Testis (tissue), 2 donors: ENCODE measurements at regions not wholly inside any gene's neighbourhood (a gene's known extent, or its start where the extent isn't known, plus 50 kb on each side); places are given as distances from the start of the nearest gene placed in this dataset.

Experiments used
- DNase-seq: peaks from one replicate; pipeline ENCODE4 v3.0.0-alpha.2; 2019
- H3K27ac ChIP-seq, 2 donors: fragments of 200-600 bp; sonication (generic); one replicate each; pipeline ENCODE4 v1.5.1; 2019
- H3K27me3 ChIP-seq: fragments of 200-600 bp; sonication (generic); one replicate; pipeline ENCODE4 v1.5.1; 2019
- H3K36me3 ChIP-seq: fragments of 200-600 bp; sonication (generic); one replicate; pipeline ENCODE4 v1.5.1; 2017; ENCODE audit warnings: low read depth; ENCODE audit errors: missing control alignments
- H3K4me1 ChIP-seq: fragments of 200-600 bp; sonication (generic); one replicate; pipeline ENCODE4 v1.5.1; 2019
- H3K4me3 ChIP-seq, 2 donors: fragments of 200-600 bp; sonication (generic); one replicate each; pipeline ENCODE4 v1.5.1; 2017 to 2019
- H3K9me3 ChIP-seq: fragments of 200-600 bp; sonication (generic); one replicate; pipeline ENCODE4 v1.5.1; 2017
- CTCF ChIP-seq, 3 experiments: fragments of 450-650 bp in 2 of 3; fragments of 200-600 bp in 1 of 3; sonication (generic) in 1 of 3; IDR thresholded peaks; one replicate each; pipeline ENCODE4 v1.5.1; 2016 to 2019; ENCODE audit warnings: antibody characterized with exemption in 3 of 3, mild to moderate bottlenecking in 2 of 3, moderate library complexity in 1 of 3
- POLR2A ChIP-seq: fragments of 450-650 bp; IDR thresholded peaks from one replicate; pipeline ENCODE4 v1.6.1; 2017; ENCODE audit warnings: antibody characterized with exemption, mild to moderate bottlenecking, moderate library complexity
- WGBS, 2 donors: methylation state at CpG; one replicate each; pipeline ENCODE4 v1.1.5; 2018; 5-methylcytosine and 5-hydroxymethylcytosine counted together
- intact Hi-C: fragments of 100-400 bp; cut with DNase I; formaldehyde crosslinking; loops from one replicate; pipeline ENCODE4 v1.15.1; 2023; ENCODE audit warnings: low total_unique reads

DNA sequence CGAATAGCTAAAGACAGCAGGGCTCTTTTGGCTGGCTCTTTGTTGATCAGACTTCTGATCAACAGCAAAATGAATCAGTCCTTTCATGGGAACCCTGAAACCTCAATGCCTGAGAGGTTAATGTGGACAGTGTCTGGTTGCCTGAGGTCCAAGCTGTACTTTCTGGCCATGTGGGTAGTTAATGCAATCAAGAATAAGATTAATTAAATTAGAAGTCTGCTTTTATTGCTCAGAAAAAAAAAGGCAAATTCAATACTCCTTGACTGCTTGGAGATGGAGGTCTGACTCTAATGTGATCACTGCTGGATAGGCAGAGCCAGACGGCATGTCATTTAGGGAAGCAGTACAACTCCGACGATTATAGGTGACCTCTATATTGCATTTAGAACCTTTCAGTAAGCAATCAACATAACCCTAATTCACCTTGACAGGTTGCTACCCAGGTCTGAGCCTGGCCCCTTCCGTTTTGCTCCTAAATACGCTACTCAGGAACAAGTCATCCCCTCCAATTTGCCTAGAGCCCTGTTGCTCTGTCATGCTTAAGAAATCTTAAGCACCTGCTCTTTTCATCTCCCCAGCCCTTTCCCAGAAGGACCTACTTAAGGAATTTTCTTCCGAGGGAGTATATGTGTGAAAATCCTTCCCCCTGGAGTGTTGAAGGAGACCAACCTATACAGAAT lies 370.0 kb upstream of the SPTLC3 start:
- no peaks in the 10 kb centered on the region for H3K36me3 ChIP-seq
- WGBS, 2 donors = 79 to 89% methylated on average over 7 of the region's 7 CpGs
- H3K27ac ChIP-seq = no peak overlapping the region
- TF ChIP-seq POLR2A (no peak), CTCF (IDR thresholded peaks at IDR 0.05) (no peak)
- no peaks in the 10 kb centered on the region for H3K27me3 ChIP-seq
- H3K4me1 ChIP-seq = no peaks in the 10 kb centered on the region
- no peaks in the 10 kb centered on the region for H3K9me3 ChIP-seq
- intact Hi-C loops = no loop called here
- DNase-seq = no peak
- H3K4me3 ChIP-seq = no peak overlapping the region

GRCh38 chr20:12640251-12640650 lies 368.5 kb upstream of the SPTLC3 start:
- Histone ChIP-seq H3K27ac (no peak overlapping the region), H3K4me1 (no peaks in the 10 kb centered on the region), H3K27me3 (no peaks in the 10 kb centered on the region), H3K4me3 (no peak overlapping the region), H3K9me3 (no peaks in the 10 kb centered on the region), H3K36me3 (no peaks in the 10 kb centered on the region)
- TF ChIP-seq CTCF (IDR thresholded peaks at IDR 0.05) (no peak), POLR2A (no peak)
- intact Hi-C loops = no loop called here
- WGBS, 2 donors = 57 to 77% methylated on average over 4 of the region's 4 CpGs
- peak; percentile 44 for DNase-seq

DNA sequence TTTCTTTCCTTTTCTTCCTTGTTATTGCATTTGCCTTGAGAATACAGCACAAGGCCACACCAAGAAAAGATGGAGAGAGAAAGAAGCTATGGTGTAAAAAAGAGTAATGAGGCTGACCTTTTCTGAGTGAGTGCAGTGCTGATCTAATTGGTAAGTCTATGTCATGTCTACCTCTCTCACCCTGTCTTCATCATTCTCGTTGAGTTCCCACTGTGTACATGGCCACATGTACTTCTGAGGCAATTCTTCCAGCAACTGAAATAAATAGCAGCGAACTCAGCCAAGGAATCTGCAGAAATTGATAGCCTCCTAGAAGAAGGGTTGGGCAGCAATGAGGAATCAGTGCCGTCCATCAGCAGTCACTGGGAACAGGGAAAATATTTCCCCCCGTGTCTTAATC lies 367.2 kb upstream of the SPTLC3 start:
- Histone ChIP-seq H3K27me3 (no peaks in the 10 kb centered on the region), H3K4me3 (no peak overlapping the region), H3K36me3 (no peaks in the 10 kb centered on the region), H3K27ac (no peak overlapping the region), H3K4me1 (no peaks in the 10 kb centered on the region), H3K9me3 (no peaks in the 10 kb centered on the region)
- WGBS, 2 donors = 48 to 77% methylated on average over 4 of the region's 4 CpGs
- no peak for TF ChIP-seq POLR2A
- TF ChIP-seq CTCF (IDR thresholded peaks at IDR 0.05) = no peak
- intact Hi-C loops = no loop called here
- DNase-seq = no peak

DNA sequence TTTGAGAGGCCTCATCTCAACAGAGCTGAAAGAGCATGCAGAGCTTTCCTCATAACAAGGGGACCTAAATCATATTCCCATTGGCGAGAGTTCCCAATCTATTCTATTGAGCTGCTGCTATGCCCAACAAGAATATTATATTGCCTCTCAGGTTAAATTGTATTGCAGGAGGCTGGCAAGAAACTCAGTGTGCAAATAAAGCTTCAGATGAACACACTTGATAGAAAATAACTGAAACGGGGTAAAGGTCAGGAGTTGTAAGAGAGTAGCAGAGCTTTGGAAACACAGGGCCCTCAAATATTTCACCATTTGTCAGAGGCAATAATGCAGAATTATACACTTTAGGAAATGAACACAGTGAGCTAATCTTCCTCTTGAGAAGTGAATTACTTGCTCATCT lies 364.3 kb upstream of the SPTLC3 start:
- intact Hi-C loops = no loop called here
- DNase-seq = no peak

More for the DNA sequence above, 364.3 kb upstream of the SPTLC3 start:
- Histone ChIP-seq H3K27ac (no peak overlapping the region), H3K4me3 (no peak overlapping the region), H3K36me3 (no peaks in the 10 kb centered on the region), H3K27me3 (no peaks in the 10 kb centered on the region), H3K9me3 (no peaks in the 10 kb centered on the region), H3K4me1 (no peaks in the 10 kb centered on the region)
- WGBS, 2 donors = 82 to 87% methylated on average over 2 of the region's 2 CpGs
- no peak for TF ChIP-seq CTCF (IDR thresholded peaks at IDR 0.05)
- TF ChIP-seq POLR2A = no peak
